GM23248 (cell line): ENCODE measurements at regions not wholly inside any gene's neighbourhood (a gene's known extent, or its start where the extent isn't known, plus 50 kb on each side); places are given as distances from the start of the nearest gene placed in this dataset.

Experiments
- DNase-seq: peaks from one replicate; pipeline ENCODE4 v3.0.0-alpha.2; 2015
- H2AFZ ChIP-seq: fragments of 200-600 bp; sonication (generic); 2 replicates; pipeline ENCODE4 v1.6.1; 2016; ENCODE audit warnings: antibody characterized with exemption
- H3F3A ChIP-seq: fragments of 200-600 bp; sonication (generic); 2 replicates; pipeline ENCODE4 v1.6.1; 2016; ENCODE audit warnings: mild to moderate bottlenecking, antibody characterized with exemption, mixed run types; ENCODE audit not compliant: insufficient read depth
- H3K27ac ChIP-seq: fragments of 200-600 bp; sonication (generic); 2 replicates; pipeline ENCODE4 v1.5.1; 2016; ENCODE audit warnings: mild to moderate bottlenecking
- H3K27me3 ChIP-seq: fragments of 200-600 bp; sonication (generic); replicated peaks from 2 replicates; pipeline ENCODE4 v1.6.1; 2016; ENCODE audit warnings: mild to moderate bottlenecking; ENCODE audit not compliant: insufficient read depth
- H3K36me3 ChIP-seq: fragments of 200-600 bp; sonication (generic); 2 replicates; pipeline ENCODE4 v1.6.1; 2016; ENCODE audit warnings: low read depth, mild to moderate bottlenecking
- H3K4me1 ChIP-seq: fragments of 200-600 bp; sonication (generic); 2 replicates; pipeline ENCODE4 v1.6.1; 2016; ENCODE audit warnings: mild to moderate bottlenecking; ENCODE audit not compliant: insufficient read depth
- H3K4me2 ChIP-seq: fragments of 200-600 bp; sonication (generic); one replicate; pipeline ENCODE4 v1.6.1; 2016; ENCODE audit warnings: mild to moderate bottlenecking; ENCODE audit not compliant: unreplicated experiment
- H3K4me3 ChIP-seq: fragments of 200-600 bp; sonication (generic); 2 replicates; pipeline ENCODE4 v1.5.1; 2016; ENCODE audit warnings: mild to moderate bottlenecking
- H3K79me2 ChIP-seq: fragments of 200-600 bp; sonication (generic); 2 replicates; pipeline ENCODE4 v1.6.1; 2016; ENCODE audit warnings: mild to moderate bottlenecking; ENCODE audit not compliant: insufficient read depth
- H3K9ac ChIP-seq: fragments of 200-600 bp; sonication (generic); 2 replicates; pipeline ENCODE4 v1.6.1; 2016; ENCODE audit warnings: mild to moderate bottlenecking
- H3K9me2 ChIP-seq: fragments of 200-600 bp; sonication (generic); 2 replicates; pipeline ENCODE4 v1.6.1; 2016; ENCODE audit warnings: mixed run types, mild to moderate bottlenecking, moderate library complexity; ENCODE audit not compliant: insufficient read depth
- H3K9me3 ChIP-seq: fragments of 200-600 bp; sonication (generic); one replicate; pipeline ENCODE4 v1.6.1; 2017; ENCODE audit warnings: low read depth
- H4K20me1 ChIP-seq: fragments of 200-600 bp; sonication (generic); 2 replicates; pipeline ENCODE4 v1.6.0; 2016; ENCODE audit not compliant: insufficient read depth
- EZH2 ChIP-seq: fragments of 200-600 bp; sonication (generic); IDR thresholded peaks from 2 replicates; pipeline ENCODE4 v1.6.1; 2018; ENCODE audit warnings: antibody characterized with exemption, mild to moderate bottlenecking; ENCODE audit not compliant: insufficient read depth, poor library complexity, severe bottlenecking
- EZH2phosphoT487 ChIP-seq: fragments of 200-600 bp; sonication (generic); IDR thresholded peaks from 2 replicates; pipeline ENCODE4 v1.6.1; 2018; ENCODE audit warnings: antibody characterized with exemption, moderate library complexity, mild to moderate bottlenecking, low read depth; ENCODE audit not compliant: insufficient read depth
- WGBS, 2 experiments: methylation state at CpG; one replicate each; pipeline ENCODE4 v1.1.6; 2015 to 2017; ENCODE audit warnings: low lambda C conversion rate in 2 of 2, low coverage in 1 of 2; ENCODE audit errors: missing lambda C conversion rate in 2 of 2; 5-methylcytosine and 5-hydroxymethylcytosine counted together
- in situ Hi-C: fragments of 300-500 bp; cut with MboI; formaldehyde crosslinking; loops from 2 replicates; pipeline ENCODE4 v1.15.0; 2020

- no peak overlapping the region for H3K4me2 ChIP-seq
Observed at GRCh38 chr14:101625336-101626097, 64.2 kb downstream of the DIO3 start.

DNA sequence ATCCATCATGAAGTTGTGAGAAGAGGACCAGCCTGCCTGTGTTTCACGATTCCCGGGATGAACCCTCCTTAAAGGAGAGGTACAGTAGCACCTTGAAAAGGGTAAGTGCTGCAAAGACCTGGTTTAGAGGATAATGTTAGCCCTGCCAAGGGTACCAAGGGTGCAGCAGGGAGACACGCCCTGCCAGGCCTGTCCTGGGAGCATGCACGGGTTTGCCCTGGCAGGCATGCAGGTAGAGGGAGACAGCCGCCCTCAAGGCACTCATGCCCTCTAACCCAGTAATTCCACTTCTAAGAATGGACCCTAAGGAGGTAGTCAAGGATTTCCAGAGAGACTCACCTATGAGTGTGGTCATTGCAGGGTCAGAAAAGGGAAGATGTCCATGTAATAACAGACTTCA lies 65.0 kb downstream of the DIO3 start:
- Histone ChIP-seq H3K9ac (no peak overlapping the region), H3K4me2 (no peak overlapping the region), H3K27me3 (peaks cover 8% of the 10 kb centered on the region; the same call in 1 of the 2 replicates), H3K4me1 (peaks cover 5% of the 10 kb centered on the region; the same call in 1 of the 2 replicates), H3K4me3 (no peak overlapping the region), H3F3A (no peaks in the 10 kb centered on the region), H3K36me3 (no peaks in the 10 kb centered on the region), H2AFZ (no peak overlapping the region), H3K9me2 (no peaks in the 10 kb centered on the region), H3K27ac (no peak overlapping the region), H4K20me1 (no peaks in the 10 kb centered on the region), H3K9me3 (no peaks in the 10 kb centered on the region), H3K79me2 (no peaks in the 10 kb centered on the region)
- WGBS, 2 experiments, result 56 to 64% methylated on average over 5 of the region's 5 CpGs
- in situ Hi-C loops, result loop anchor here (10.0 to 25.0 kb wide), 2 partner anchors 962 to 1214 kb away; no protein-coding TSS in a partner anchor
- DNase-seq, result no peak
- TF ChIP-seq EZH2 (no peak), EZH2phosphoT487 (no peak)

More at GRCh38 chr14:101625336-101626097, 64.2 kb downstream of the DIO3 start:
- in situ Hi-C loops, result loop anchor here (10.0 to 25.0 kb wide), 2 partner anchors 961 to 1213 kb away; no protein-coding TSS in a partner anchor
- TF ChIP-seq EZH2 (no peak), EZH2phosphoT487 (no peak)
- H3K79me2 ChIP-seq, result no peaks in the 10 kb centered on the region
- DNase-seq, result no peak
- H3F3A ChIP-seq, result no peaks in the 10 kb centered on the region
- no peaks in the 10 kb centered on the region for H3K36me3 ChIP-seq
- H2AFZ ChIP-seq, result no peak overlapping the region
- no peak overlapping the region for H3K27ac ChIP-seq
- no peaks in the 10 kb centered on the region for H3K9me2 ChIP-seq
- no peaks in the 10 kb centered on the region for H3K9me3 ChIP-seq
- no peak overlapping the region for H3K9ac ChIP-seq
- H4K20me1 ChIP-seq, result no peaks in the 10 kb centered on the region
- 78 to 100% methylated on average over 1 of the region's 1 CpG for WGBS, 2 experiments
- peaks cover 5% of the 10 kb centered on the region; the same call in 1 of the 2 replicates for H3K27me3 ChIP-seq
- H3K4me1 ChIP-seq, result peaks cover 5% of the 10 kb centered on the region; the same call in 1 of the 2 replicates
- H3K4me3 ChIP-seq, result no peak overlapping the region

- TF ChIP-seq EZH2phosphoT487, result no peak
- no peak for TF ChIP-seq EZH2
- Histone ChIP-seq H3K4me3 (peak overlapping the region; percentile 59), H3K36me3 (no peaks in the 10 kb centered on the region), H3K27ac (no peak overlapping the region), H2AFZ (peak overlapping the region; percentile 75), H3K79me2 (no peaks in the 10 kb centered on the region), H4K20me1 (no peaks in the 10 kb centered on the region), H3F3A (no peaks in the 10 kb centered on the region), H3K4me2 (peak overlapping the region; percentile 81), H3K9ac (no peak overlapping the region), H3K4me1 (peaks cover 5% of the 10 kb centered on the region; the same call in 1 of the 2 replicates), H3K27me3 (peaks cover 12% of the 10 kb centered on the region; the same call in 1 of the 2 replicates), H3K9me2 (no peaks in the 10 kb centered on the region), H3K9me3 (no peaks in the 10 kb centered on the region)
- no peak for DNase-seq
- in situ Hi-C loops, result loop anchor here (10.0 to 25.0 kb wide), 2 partner anchors 963 to 1216 kb away; no protein-coding TSS in a partner anchor
- WGBS, 2 experiments, result 34 to 41% methylated on average over 16 of the region's 16 CpGs
Observed at GRCh38 chr14:101627915-101628262, 66.6 kb downstream of the DIO3 start.

DNA sequence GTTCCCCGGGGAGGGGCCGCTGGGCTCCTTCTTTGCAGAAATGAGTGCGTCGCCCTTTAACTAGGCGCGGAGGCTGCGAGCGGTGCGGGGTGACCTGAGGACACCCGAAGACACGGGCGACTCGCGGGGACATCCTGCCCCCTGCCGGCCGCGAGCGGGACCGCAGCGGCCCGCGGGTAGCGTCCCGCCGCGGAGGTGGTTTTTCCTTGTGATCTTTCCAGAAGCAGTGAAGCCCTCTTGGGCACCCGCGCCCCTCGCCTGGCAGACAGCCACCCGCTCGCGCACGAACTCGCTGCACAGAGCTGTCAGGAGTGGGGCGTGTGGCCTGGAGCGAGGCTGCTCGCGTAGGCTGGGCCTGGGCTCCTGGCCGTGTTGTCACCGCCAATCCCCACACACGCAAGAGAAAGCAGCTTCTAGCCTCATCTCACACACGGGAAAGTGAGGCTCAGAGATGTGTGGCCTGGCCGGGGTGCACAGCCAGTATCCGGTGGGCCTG lies 67.2 kb downstream of the DIO3 start:
- WGBS, 2 experiments, result 1 to 3% methylated on average over 20 to 41 of the region's 44 CpGs
- peak overlapping the region; percentile 59 for H3K4me3 ChIP-seq
- TF ChIP-seq EZH2phosphoT487 (no peak), EZH2 (no peak)
- peak overlapping the region; percentile 38; the same call in 1 of the 2 replicates for H3K9ac ChIP-seq
- H3K36me3 ChIP-seq, result no peaks in the 10 kb centered on the region
- H3F3A ChIP-seq, result no peaks in the 10 kb centered on the region
- peak overlapping the region; percentile 81 for H3K4me2 ChIP-seq
- H3K27me3 ChIP-seq, result peaks cover 16% of the 10 kb centered on the region
- DNase-seq, result peak; percentile 84
- peak overlapping the region; percentile 75 for H2AFZ ChIP-seq
- H3K27ac ChIP-seq, result no peak overlapping the region
- peaks cover 5% of the 10 kb centered on the region; the same call in 1 of the 2 replicates for H3K4me1 ChIP-seq
- no peaks in the 10 kb centered on the region for H4K20me1 ChIP-seq
- no peaks in the 10 kb centered on the region for H3K79me2 ChIP-seq
- no peaks in the 10 kb centered on the region for H3K9me2 ChIP-seq
- in situ Hi-C loops, result loop anchor here (10.0 to 25.0 kb wide), 2 partner anchors 964 to 1216 kb away; no protein-coding TSS in a partner anchor
- H3K9me3 ChIP-seq, result no peaks in the 10 kb centered on the region
